DOHH2 (cell line): ENCODE measurements at regions not wholly inside any gene's neighbourhood (a gene's known extent, or its start where the extent isn't known, plus 50 kb on each side); places are given as distances from the start of the nearest gene placed in this dataset.

Source experiments
- EZH2phosphoT487 ChIP-seq: fragments of 200-600 bp; sonication (generic); IDR thresholded peaks from 2 replicates; pipeline ENCODE4 v1.6.1; 2017; ENCODE audit warnings: borderline replicate concordance, mild to moderate bottlenecking, antibody characterized with exemption, low read length, moderate library complexity, mixed read lengths
- TF ChIP-seq, protein P1 (sequence below): fragments of 200-600 bp; sonication (generic); IDR thresholded peaks from one replicate; pipeline ENCODE4 v1.5.1; 2014; ENCODE audit warnings: antibody characterized with exemption, mild to moderate bottlenecking, low read depth, low read length; ENCODE audit not compliant: poor library complexity, severe bottlenecking

DNA sequence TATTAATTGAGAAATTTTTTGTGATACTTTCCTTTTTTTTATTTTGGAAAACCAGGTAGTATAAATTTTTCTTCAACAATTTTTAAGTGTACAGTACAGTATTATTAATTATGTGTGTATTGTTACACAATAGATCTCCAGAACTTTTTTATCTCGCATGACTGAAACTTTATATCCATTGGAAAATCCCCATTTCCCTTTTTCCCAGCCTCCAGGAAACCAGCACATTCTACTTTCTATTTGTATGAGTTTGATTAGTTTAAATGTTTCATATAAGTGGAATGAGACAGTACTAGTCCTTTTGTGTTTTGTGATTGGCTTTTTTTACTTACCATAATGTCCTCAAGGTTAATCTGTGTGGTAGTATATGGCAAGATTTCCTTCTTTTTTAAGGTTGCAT is 399.5 kb upstream of the ARGLU1 start:
- TF ChIP-seq, protein P1, sequence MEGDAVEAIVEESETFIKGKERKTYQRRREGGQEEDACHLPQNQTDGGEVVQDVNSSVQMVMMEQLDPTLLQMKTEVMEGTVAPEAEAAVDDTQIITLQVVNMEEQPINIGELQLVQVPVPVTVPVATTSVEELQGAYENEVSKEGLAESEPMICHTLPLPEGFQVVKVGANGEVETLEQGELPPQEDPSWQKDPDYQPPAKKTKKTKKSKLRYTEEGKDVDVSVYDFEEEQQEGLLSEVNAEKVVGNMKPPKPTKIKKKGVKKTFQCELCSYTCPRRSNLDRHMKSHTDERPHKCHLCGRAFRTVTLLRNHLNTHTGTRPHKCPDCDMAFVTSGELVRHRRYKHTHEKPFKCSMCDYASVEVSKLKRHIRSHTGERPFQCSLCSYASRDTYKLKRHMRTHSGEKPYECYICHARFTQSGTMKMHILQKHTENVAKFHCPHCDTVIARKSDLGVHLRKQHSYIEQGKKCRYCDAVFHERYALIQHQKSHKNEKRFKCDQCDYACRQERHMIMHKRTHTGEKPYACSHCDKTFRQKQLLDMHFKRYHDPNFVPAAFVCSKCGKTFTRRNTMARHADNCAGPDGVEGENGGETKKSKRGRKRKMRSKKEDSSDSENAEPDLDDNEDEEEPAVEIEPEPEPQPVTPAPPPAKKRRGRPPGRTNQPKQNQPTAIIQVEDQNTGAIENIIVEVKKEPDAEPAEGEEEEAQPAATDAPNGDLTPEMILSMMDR: no peak
- TF ChIP-seq EZH2phosphoT487: no peak
